WTC11 (cell line): ENCODE measurements at regions not wholly inside any gene's neighbourhood (a gene's known extent, or its start where the extent isn't known, plus 50 kb on each side); places are given as distances from the start of the nearest gene placed in this dataset.

Source experiments
- ATF3 ChIP-seq: sonication (generic); formaldehyde crosslinking; conservative IDR thresholded peaks from 2 replicates; pipeline ENCODE4 v1.8.1; 2022; ENCODE audit warnings: mild to moderate bottlenecking, missing genetic modification reagents
- ATF6 ChIP-seq: sonication (generic); formaldehyde crosslinking; IDR thresholded peaks from 2 replicates; pipeline ENCODE4 v1.8.1; 2023; ENCODE audit warnings: mild to moderate bottlenecking, missing genetic modification reagents
- CBFB ChIP-seq: sonication (generic); formaldehyde crosslinking; IDR thresholded peaks from 2 replicates; pipeline ENCODE4 v1.8.1; 2022; ENCODE audit warnings: mild to moderate bottlenecking, low read depth, missing genetic modification reagents
- CTCF ChIP-seq: fragments of 200-600 bp; IDR thresholded peaks from 2 replicates; pipeline ENCODE4 v1.8.0; 2022; ENCODE audit warnings: antibody characterized with exemption
- ETV6 ChIP-seq: sonication (generic); formaldehyde crosslinking; IDR thresholded peaks from 2 replicates; pipeline ENCODE4 v1.8.1; 2022; ENCODE audit warnings: mild to moderate bottlenecking, missing genetic modification reagents
- JUN ChIP-seq: sonication (generic); formaldehyde crosslinking; IDR thresholded peaks from 2 replicates; pipeline ENCODE4 v1.8.0; 2023; ENCODE audit warnings: mild to moderate bottlenecking, missing genetic modification reagents
- KAT7 ChIP-seq: sonication (generic); formaldehyde crosslinking; IDR thresholded peaks from 2 replicates; pipeline ENCODE4 v1.8.1; 2023; ENCODE audit warnings: missing genetic modification reagents, mild to moderate bottlenecking, borderline replicate concordance
- MAX ChIP-seq: sonication (generic); formaldehyde crosslinking; IDR thresholded peaks from 2 replicates; pipeline ENCODE4 v1.8.0; 2022; ENCODE audit warnings: mild to moderate bottlenecking, missing genetic modification reagents
- NFE2L1 ChIP-seq: sonication (generic); formaldehyde crosslinking; IDR thresholded peaks from 2 replicates; pipeline ENCODE4 v1.8.1; 2023; ENCODE audit warnings: missing genetic modification reagents
- TEAD1 ChIP-seq: sonication (generic); formaldehyde crosslinking; IDR thresholded peaks from 2 replicates; pipeline ENCODE4 v1.8.0; 2022; ENCODE audit warnings: mild to moderate bottlenecking, missing genetic modification reagents

- TF ChIP-seq MAX: no peak
- no peak for TF ChIP-seq CTCF
- no peak for TF ChIP-seq ATF3 (CRISPR knock-in tag)
- no peak for TF ChIP-seq TEAD1
- TF ChIP-seq JUN (CRISPR knock-in tag): no peak
- TF ChIP-seq NFE2L1 (CRISPR knock-in tag): no peak
- TF ChIP-seq CBFB: no peak
- no peak for TF ChIP-seq ETV6 (CRISPR knock-in tag)
- TF ChIP-seq ATF6: no peak
- TF ChIP-seq KAT7: no peak
Observed at GRCh38 chr4:79034544-79034943, 95.3 kb upstream of the PAQR3 start.
